Heart right ventricle (tissue), 16 donors: ENCODE measurements at regions not wholly inside any gene's neighbourhood (a gene's known extent, or its start where the extent isn't known, plus 50 kb on each side); places are given as distances from the start of the nearest gene placed in this dataset.

Experiments used
- ATAC-seq, 8 donors: fragments of 200-7000 bp; cut with Tn5 transposase; one replicate each; pipeline ENCODE4 v1.9.1; 2020; ENCODE audit warnings: mild to moderate bottlenecking in 8 of 8, moderate library complexity in 8 of 8, moderate number of reproducible peaks in 1 of 8
- DNase-seq, 2 donors: peaks; one replicate each; pipeline ENCODE4 v3.0.0-alpha.2; 2020
- H3K27ac ChIP-seq, 10 donors: fragments of 200-600 bp; sonication (generic) in 2 of 10; one replicate each; pipeline versions ENCODE4 v1.5.0 to v1.8.0; 2020 to 2022; ENCODE audit warnings: mild to moderate bottlenecking in 3 of 10
- H3K27me3 ChIP-seq, 7 donors: fragments of 200-600 bp; one replicate each; pipeline ENCODE4 v1.8.0; 2021 to 2022; ENCODE audit warnings: mild to moderate bottlenecking in 2 of 7
- H3K36me3 ChIP-seq, 9 donors: fragments of 200-600 bp; sonication (generic) in 1 of 9; one replicate each; pipeline versions ENCODE4 v1.5.0 to v1.8.0; 2020 to 2022; ENCODE audit warnings: mild to moderate bottlenecking in 2 of 9
- H3K4me1 ChIP-seq, 9 donors: fragments of 200-600 bp; sonication (generic) in 1 of 9; one replicate each; pipeline versions ENCODE4 v1.5.0 to v1.8.0; 2020 to 2022; ENCODE audit warnings: mild to moderate bottlenecking in 4 of 9
- H3K4me3 ChIP-seq, 10 donors: fragments of 200-600 bp; sonication (generic) in 2 of 10; one replicate each; pipeline versions ENCODE4 v1.5.0 to v1.8.0; 2020 to 2022; ENCODE audit warnings: mild to moderate bottlenecking in 7 of 10, moderate library complexity in 2 of 10
- H3K9me3 ChIP-seq, 11 donors: fragments of 200-600 bp in 10 of 11; sonication (generic) in 2 of 11; one replicate each; pipeline versions ENCODE4 v1.5.0 to v1.8.0; 2013 to 2022; ENCODE audit warnings: mild to moderate bottlenecking in 2 of 11, control low read depth in 1 of 11, moderate library complexity in 1 of 11
- WGBS, 2 donors: extraction: QIAGEN DNeasy Blood & Tissue Kit; methylation state at CpG; one replicate each; pipeline ENCODE4 v1.1.7; 2013; ENCODE audit warnings: inconsistent platforms in 1 of 2; 5-methylcytosine and 5-hydroxymethylcytosine counted together
- intact Hi-C, 10 donors: fragments of 100-400 bp; cut with DNase I; formaldehyde crosslinking; loops; one replicate each; pipeline versions ENCODE4 v1.11.1 to v1.14.2; 2022
- TF ChIP-seq, protein P1 (sequence below), 9 donors: fragments of 200-600 bp; sonication (generic) in 2 of 9; IDR thresholded peaks; one replicate each; pipeline versions ENCODE4 v1.5.0 to v1.8.0; 2021 to 2022; ENCODE audit warnings: antibody characterized with exemption in 9 of 9, mild to moderate bottlenecking in 5 of 9, moderate library complexity in 1 of 9
- donor health status: Arrhythmogenic right ventricular cardiomyopathy.
- donor health status: ischemic (EF 13 %, LVEDD 7.1; RV severe dilation, severe dysfunction).
- donor health status: healthy with polysubstance abuse.
- donor health status: DM: no; HTN: yes; CAD: no.
- donor health status: DM: no; HTN: no; CAD: no.
- donor health status: ischemic (EF 25% LVEDD 6.9; RV normal size, moderate dysfunction).
- donor health status: ischemic (EF 25% LVEDD 5.7; RV mildly dilated, moderate dysfunction).
- donor health status: healthy.
- donor health status: DM: yes; HTN: yes; CAD: no.
- donor health status: Ischemic cardiomyopathy.
- donor health status: ischemic (EF 35%, LVEDD 5.7; RV mildly dilated, moderate dysfunction).
- donor health status: nonischemic (EF 11% LVEDD 7.7; RV severe dilation, severe dysfunction).
- donor health status: DM: yes; HTN: yes; CAD: no.
- donor health status: PGD.
- donor health status: ischemic (EF 29% LVEDD 5.4; RV normal size, mild dysfunction).
- donor health status: nonischemic (EF 23%, LVEDD 6.1; RV moderate dilation, normal function).

DNA sequence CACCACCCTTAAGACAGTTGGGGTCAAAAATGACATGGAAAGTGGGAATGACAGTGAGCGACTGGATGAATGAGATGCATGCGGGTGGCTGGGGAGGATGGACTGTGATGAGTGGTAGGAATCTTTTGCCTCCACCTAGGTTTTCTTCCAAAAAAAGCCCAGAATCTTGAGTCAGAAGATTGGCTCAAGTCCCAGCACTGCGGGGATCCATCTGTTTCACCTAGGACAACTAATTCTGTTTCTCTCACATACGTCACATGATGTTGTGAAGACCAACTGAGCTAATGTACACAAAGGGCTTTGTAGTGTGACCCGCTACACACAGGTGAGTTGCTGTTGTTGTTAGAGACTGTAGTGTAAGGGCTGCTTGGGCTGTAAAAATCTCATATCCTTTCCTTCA is 58.5 kb upstream of the SLC35B4 start:
- intact Hi-C loops: no loop called here
- H3K4me3 ChIP-seq: no peak overlapping the region
- no peaks in the 10 kb centered on the region for H3K4me1 ChIP-seq
- WGBS, 2 donors: 93 to 94% methylated on average over 5 of the region's 5 CpGs
- ATAC-seq (no peak), DNase-seq (no peak)
- H3K27me3 ChIP-seq: peaks cover 0 to 27% (median 6%) of the 10 kb centered on the region in 7 donors
- no peaks in the 10 kb centered on the region for H3K9me3 ChIP-seq
- TF ChIP-seq, protein P1, sequence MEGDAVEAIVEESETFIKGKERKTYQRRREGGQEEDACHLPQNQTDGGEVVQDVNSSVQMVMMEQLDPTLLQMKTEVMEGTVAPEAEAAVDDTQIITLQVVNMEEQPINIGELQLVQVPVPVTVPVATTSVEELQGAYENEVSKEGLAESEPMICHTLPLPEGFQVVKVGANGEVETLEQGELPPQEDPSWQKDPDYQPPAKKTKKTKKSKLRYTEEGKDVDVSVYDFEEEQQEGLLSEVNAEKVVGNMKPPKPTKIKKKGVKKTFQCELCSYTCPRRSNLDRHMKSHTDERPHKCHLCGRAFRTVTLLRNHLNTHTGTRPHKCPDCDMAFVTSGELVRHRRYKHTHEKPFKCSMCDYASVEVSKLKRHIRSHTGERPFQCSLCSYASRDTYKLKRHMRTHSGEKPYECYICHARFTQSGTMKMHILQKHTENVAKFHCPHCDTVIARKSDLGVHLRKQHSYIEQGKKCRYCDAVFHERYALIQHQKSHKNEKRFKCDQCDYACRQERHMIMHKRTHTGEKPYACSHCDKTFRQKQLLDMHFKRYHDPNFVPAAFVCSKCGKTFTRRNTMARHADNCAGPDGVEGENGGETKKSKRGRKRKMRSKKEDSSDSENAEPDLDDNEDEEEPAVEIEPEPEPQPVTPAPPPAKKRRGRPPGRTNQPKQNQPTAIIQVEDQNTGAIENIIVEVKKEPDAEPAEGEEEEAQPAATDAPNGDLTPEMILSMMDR (IDR thresholded peaks at IDR 0.05): no peak
- H3K36me3 ChIP-seq: no peaks in the 10 kb centered on the region
- no peak overlapping the region for H3K27ac ChIP-seq

DNA sequence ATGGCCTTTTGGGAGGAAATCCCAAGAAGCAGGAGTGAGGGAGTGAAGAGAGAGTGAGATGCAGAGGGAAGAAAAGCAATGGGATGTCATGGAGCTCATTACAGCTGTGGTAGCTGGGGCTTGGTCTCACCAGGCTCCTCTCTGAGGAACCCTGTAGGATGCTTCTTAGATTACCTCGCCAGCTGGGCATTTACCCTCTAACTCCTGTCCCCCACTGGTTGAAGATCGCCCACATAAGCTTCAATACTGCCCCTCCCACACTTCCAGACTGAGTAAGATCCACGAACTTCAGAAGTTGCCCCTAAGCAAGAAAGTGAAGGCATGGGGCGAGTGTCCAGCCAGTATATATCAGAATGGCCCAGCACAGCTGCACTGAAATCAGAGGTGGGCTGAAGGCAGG is 58.1 kb upstream of the SLC35B4 start:
- H3K4me1 ChIP-seq: no peaks in the 10 kb centered on the region
- H3K4me3 ChIP-seq: no peak overlapping the region
- ATAC-seq (no peak), DNase-seq (no peak)
- whole genome bisulfite sequencing, 2 donors: 71 to 77% methylated on average over 4 of the region's 4 CpGs
- H3K36me3 ChIP-seq: no peaks in the 10 kb centered on the region
- H3K27me3 ChIP-seq: peaks cover 0 to 29% (median 6%) of the 10 kb centered on the region in 7 donors
- H3K27ac ChIP-seq: no peak overlapping the region
- H3K9me3 ChIP-seq: no peaks in the 10 kb centered on the region
- intact Hi-C loops: no loop called here
- TF ChIP-seq, protein P1 (IDR thresholded peaks at IDR 0.05): no peak

DNA sequence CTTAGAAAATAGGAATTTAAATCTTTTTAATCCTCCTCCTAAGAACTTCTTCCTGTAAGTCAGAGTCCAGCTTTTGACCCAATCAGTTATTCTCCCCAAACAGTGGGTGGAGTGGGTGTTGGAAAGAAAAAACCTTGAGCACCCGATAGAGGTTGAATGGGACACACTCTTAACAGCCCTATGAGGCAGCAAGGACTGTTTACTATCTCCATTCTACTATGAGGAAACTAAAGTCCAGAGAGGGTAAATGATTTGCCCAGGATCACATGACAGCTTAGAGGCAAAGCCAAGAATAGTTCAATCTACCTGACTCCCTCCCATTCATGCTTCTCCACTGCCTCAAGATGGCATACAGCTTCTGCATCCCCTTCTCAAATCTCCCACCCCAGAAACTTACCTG is 57.6 kb upstream of the SLC35B4 start:
- Histone ChIP-seq H3K4me3 (no peak overlapping the region), H3K27ac (no peak overlapping the region), H3K4me1 (peaks cover 0 to 2% (median 0%) of the 10 kb centered on the region in 9 donors), H3K27me3 (peaks cover 0 to 29% (median 6%) of the 10 kb centered on the region in 7 donors), H3K36me3 (no peaks in the 10 kb centered on the region), H3K9me3 (no peaks in the 10 kb centered on the region)
- 94 to 96% methylated on average over 1 of the region's 1 CpG for WGBS, 2 donors
- DNase-seq (no peak), ATAC-seq (no peak)
- TF ChIP-seq, protein P1 (IDR thresholded peaks at IDR 0.05): no peak
- intact Hi-C loops: no loop called here

DNA sequence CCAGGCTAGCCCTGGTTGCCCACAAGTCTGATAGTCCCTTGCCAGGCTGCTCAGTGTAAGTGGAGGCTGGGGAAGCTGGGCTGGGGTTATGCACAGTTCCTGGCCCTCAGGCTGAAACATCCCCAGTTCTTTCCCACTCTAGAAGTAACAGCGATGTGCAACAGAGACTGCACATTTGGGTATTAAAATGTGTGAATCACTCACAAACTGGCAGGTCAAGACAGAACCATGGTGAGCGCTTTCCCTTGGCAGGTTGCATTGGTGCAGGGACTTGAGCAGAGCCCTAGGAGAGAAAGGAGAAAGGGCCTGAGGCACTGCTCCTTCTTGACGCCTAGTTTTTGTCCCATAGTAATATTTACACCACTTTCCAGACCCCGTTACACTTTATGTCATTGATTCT is 56.1 kb upstream of the SLC35B4 start:
- Histone ChIP-seq H3K9me3 (no peaks in the 10 kb centered on the region), H3K4me1 (peaks cover 0 to 7% (median 0%) of the 10 kb centered on the region in 9 donors), H3K4me3 (no peak overlapping the region), H3K36me3 (no peaks in the 10 kb centered on the region), H3K27ac (no peak overlapping the region), H3K27me3 (peaks cover 0 to 29% (median 6%) of the 10 kb centered on the region in 7 donors)
- DNase-seq: no peak
- TF ChIP-seq, protein P1 (IDR thresholded peaks at IDR 0.05): no peak
- 92 to 95% methylated on average over 4 of the region's 4 CpGs for WGBS, 2 donors
- intact Hi-C loops: no loop called here
- ATAC-seq: no peak
